ENCODE measurements at regions not wholly inside any gene's neighbourhood (a gene's known extent, or its start where the extent isn't known, plus 50 kb on each side); places are given as distances from the start of the nearest gene placed in this dataset.

DNA sequence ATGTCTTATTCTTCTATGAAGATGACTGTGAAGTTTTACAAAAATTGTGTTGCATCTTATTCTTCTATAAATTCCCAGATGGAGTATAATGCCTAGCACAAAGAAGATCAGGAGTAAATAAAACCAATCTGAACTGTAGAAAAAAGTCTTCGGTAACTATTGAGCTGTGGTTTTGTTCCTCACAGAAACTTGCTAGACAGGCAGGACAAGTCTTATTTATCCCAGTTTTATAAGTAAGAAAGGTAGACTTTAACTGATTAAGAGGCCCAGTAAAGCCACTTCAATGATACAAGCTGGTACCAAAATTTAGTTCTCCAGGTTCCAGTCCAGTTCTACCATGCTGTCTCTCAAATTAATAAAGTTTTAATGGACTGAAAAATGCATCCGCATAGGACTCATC lies 526.7 kb upstream of the SETBP1 start:
- no peaks in the 10 kb centered on the region for H3K27me3 Mint-ChIP-seq
- no peaks in the 10 kb centered on the region for H3K36me3 Mint-ChIP-seq (ENCODE audit: low read depth)
- no peak overlapping the region for H3K4me3 Mint-ChIP-seq
- H3K27ac Mint-ChIP-seq: no peak overlapping the region
- ChIA-PET POLR2A (no interaction called here), CTCF (interaction anchor here (1.5 kb wide), 1 partner anchor 18 kb away, joined by 4 read pairs; no protein-coding TSS in a partner anchor)
- H3K9me3 Mint-ChIP-seq: no peaks in the 10 kb centered on the region
- DNase-seq: no peak
- H3K4me1 Mint-ChIP-seq: no peaks in the 10 kb centered on the region

DNA sequence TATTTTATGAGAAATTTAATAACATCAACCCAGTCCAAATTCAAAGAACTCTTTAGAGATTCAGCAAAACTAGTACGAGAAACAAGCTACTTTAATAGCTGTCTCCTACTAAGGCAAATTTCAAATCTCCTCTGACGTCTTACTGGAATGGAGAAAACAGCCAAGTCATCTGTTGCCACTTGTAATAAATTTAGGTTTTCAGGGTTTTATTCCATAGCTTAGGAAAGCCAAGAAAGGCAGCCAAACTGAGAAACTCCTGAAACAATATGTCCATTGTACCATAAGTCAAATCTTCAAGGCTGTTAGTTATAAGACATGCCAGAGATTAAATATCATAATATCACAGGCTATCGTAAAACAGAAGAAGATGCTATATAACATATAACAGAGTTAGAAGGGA lies 524.6 kb upstream of the SETBP1 start:
- H3K36me3 Mint-ChIP-seq (ENCODE audit: low read depth): no peaks in the 10 kb centered on the region
- POLR2A ChIA-PET: no interaction called here
- H3K4me1 Mint-ChIP-seq: no peaks in the 10 kb centered on the region
- H3K4me3 Mint-ChIP-seq: no peak overlapping the region
- H3K27ac Mint-ChIP-seq: no peak overlapping the region
- no peaks in the 10 kb centered on the region for H3K9me3 Mint-ChIP-seq
- CTCF ChIA-PET: no interaction called here
- no peaks in the 10 kb centered on the region for H3K27me3 Mint-ChIP-seq
- no peak for DNase-seq

DNA sequence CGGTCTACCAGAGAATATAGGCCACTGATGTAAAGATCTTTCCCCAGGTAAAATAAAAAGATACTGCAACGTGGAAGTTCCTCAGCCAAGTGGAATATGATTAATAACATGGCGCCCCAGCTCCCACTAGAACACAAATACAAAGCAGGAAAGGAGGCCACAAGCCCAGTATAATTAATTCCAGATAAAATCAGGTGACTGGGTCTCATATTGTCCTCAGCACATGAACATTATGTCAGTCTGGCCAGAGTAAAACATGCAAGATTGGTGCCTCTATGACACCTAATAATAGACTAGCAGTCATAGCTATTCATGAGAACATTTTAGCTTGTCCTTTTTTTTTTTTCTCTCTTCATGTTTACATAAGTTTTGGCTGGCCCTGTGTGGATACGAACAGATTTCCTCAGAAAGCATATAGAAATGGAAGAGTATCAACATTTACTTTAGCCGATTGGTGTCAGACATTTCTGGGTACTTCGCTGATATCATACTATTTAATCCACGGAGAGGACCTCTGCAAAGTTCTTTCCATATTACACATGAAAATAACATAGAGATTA lies 523.8 kb upstream of the SETBP1 start:
- H3K4me1 Mint-ChIP-seq: no peaks in the 10 kb centered on the region
- CTCF ChIA-PET: no interaction called here
- H3K36me3 Mint-ChIP-seq (ENCODE audit: low read depth): no peaks in the 10 kb centered on the region
- no peak for DNase-seq
- no peak overlapping the region for H3K27ac Mint-ChIP-seq
- H3K9me3 Mint-ChIP-seq: no peaks in the 10 kb centered on the region
- POLR2A ChIA-PET: no interaction called here
- no peak overlapping the region for H3K4me3 Mint-ChIP-seq
- H3K27me3 Mint-ChIP-seq: no peaks in the 10 kb centered on the region

DNA sequence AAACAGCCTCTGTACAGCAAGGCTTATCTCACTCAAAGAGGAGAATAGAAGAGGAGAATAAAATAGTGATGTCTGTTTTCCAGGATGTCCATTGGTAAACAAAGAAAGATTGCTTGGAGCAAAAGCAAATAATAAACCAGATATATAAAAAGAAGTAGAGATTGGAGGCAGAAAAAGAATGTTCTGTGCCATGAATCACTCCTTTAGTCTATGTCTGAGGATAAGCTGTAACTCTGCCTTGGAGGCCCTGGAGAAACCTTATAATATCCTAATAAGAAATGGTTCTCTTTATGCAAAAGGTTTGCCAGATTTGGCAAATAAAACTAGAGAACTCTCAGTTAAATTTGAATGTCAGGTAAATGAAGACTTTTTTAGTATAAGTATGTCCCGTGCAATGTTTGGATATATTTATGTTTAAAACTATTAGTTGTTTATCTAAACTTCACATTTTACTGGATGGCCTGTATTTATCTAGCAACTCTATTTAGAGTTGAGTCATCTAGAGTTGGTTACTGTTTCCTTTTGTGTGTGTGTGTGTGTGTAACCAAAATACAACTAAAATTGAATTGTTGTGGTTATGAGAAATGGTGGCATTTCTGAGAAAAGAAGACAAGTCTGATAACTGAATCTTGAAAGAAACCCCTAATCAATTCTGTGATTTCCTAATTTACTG lies 510.3 kb upstream of the SETBP1 start:
- H3K27ac Mint-ChIP-seq: no peak overlapping the region
- CTCF ChIA-PET: no interaction called here
- H3K9me3 Mint-ChIP-seq: no peaks in the 10 kb centered on the region

DNA sequence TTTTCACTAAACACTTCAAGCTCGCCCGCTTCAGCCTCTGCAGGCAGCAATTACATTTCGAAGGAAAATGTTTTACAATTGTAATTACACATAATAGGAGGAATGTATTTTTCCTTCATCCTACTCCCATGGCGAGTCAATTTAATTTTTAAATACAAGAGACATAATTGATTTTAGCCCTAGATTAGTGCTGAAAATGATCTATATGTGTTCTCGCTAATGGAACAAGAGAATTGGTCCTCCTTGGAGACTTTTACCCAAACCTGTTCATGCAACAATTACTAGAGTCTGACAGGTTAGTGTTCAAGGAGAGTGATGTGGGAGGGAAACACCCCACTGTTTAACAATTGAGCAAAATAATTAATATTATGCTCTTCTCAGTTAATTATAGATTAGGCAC lies 509.4 kb upstream of the SETBP1 start:
- POLR2A ChIA-PET: no interaction called here
- Mint-ChIP-seq H3K4me3 (no peak overlapping the region), H3K27me3 (no peaks in the 10 kb centered on the region), H3K4me1 (no peaks in the 10 kb centered on the region), H3K27ac (no peak overlapping the region), H3K36me3 (ENCODE audit: low read depth) (no peaks in the 10 kb centered on the region), H3K9me3 (no peaks in the 10 kb centered on the region)
- DNase-seq: no peak
- CTCF ChIA-PET: no interaction called here

More for the DNA sequence above, 510.3 kb upstream of the SETBP1 start:
- H3K36me3 Mint-ChIP-seq (ENCODE audit: low read depth): no peaks in the 10 kb centered on the region
- H3K4me3 Mint-ChIP-seq: no peak overlapping the region
- H3K4me1 Mint-ChIP-seq: no peaks in the 10 kb centered on the region
- DNase-seq: no peak
- no peaks in the 10 kb centered on the region for H3K27me3 Mint-ChIP-seq
- POLR2A ChIA-PET: no interaction called here

DNA sequence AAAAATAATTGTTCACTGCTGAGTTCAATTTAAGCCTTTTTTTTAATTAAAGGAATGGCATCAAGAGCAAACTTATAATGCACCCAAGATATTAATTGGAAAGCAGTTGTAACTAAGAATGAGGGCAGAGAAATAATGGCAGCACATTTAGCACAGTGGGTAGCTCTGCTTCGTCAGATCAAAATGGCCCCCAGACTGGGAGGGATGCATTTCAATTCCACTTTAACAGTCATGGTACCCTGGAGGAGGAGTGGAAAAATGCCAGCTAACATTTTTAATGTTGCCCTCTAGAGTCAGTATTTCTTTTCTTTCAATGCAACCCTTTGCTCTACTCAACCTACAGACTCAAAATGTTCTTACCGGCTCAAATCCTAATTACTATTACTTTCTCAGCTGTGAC lies 504.8 kb upstream of the SETBP1 start:
- H3K27me3 Mint-ChIP-seq: no peaks in the 10 kb centered on the region
- no peaks in the 10 kb centered on the region for H3K4me1 Mint-ChIP-seq
- POLR2A ChIA-PET: no interaction called here
- H3K4me3 Mint-ChIP-seq: no peak overlapping the region
- DNase-seq: no peak
- H3K9me3 Mint-ChIP-seq: no peaks in the 10 kb centered on the region
- CTCF ChIA-PET: no interaction called here
- H3K27ac Mint-ChIP-seq: no peak overlapping the region
- no peaks in the 10 kb centered on the region for H3K36me3 Mint-ChIP-seq (ENCODE audit: low read depth)

DNA sequence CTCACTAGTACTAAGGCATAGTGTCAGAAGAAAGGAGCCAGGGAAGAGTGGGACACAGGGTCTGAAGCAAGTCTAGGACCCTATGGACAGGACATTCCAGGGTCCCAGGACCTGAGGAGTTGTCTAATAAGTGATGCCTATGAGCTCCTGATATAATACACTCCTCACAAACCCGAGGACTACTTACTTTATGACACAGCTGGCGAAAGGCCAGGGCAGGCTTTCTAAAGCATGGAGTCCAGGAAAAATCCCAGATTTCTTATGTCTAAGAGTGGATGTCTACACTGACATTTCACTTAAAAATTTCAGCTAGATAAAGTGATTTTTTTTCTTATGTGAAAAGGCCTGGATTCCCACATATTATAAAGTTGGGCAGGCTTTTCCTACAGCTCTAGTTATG lies 502.2 kb upstream of the SETBP1 start:
- Mint-ChIP-seq H3K36me3 (ENCODE audit: low read depth) (no peaks in the 10 kb centered on the region), H3K27me3 (no peaks in the 10 kb centered on the region), H3K4me1 (no peaks in the 10 kb centered on the region), H3K4me3 (no peak overlapping the region), H3K9me3 (no peaks in the 10 kb centered on the region), H3K27ac (no peak overlapping the region)
- no peak for DNase-seq
- ChIA-PET CTCF (no interaction called here), POLR2A (no interaction called here)

DNA sequence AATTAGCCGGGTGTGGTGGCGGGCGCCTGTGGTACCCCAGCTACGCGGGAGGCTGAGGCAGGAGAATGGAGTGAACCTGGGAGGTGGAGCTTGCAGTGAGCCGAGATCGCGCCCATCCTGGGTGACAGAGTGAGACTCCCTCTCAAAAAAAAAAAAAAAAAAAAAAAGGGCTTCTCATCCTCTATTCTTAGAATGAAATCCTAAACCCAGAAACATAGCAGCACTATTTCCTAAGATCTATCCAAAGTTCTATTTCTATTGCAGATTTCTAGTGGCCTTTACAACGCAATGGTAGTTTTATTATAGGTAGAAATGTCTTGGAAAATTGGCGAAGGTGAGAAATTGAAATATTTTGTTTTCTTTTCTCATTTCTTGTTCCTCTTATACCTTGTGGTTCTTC lies 501.0 kb upstream of the SETBP1 start:
- Mint-ChIP-seq H3K36me3 (ENCODE audit: low read depth) (no peaks in the 10 kb centered on the region), H3K4me3 (no peak overlapping the region), H3K27ac (no peak overlapping the region), H3K4me1 (no peaks in the 10 kb centered on the region), H3K27me3 (no peaks in the 10 kb centered on the region), H3K9me3 (no peaks in the 10 kb centered on the region)
- ChIA-PET POLR2A (no interaction called here), CTCF (no interaction called here)
- DNase-seq: no peak

DNA sequence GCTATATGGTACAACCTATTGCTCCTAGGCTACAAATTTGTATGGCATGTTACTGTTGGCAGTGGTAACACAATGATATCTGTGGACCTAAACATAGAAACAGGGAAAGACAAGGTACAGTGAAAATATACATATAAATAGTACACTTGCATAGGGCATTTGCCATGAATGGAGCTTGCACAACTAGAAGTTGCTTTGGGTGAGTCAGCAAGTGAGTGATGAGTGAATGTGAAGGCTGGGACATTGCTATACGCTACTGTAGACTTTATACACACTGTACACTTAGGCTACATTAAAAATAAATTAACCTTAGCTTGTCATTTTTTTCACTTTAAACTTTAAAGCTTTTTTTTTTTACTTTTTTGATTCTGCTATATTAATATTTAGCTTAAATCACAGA lies 500.0 kb upstream of the SETBP1 start:
- H3K27me3 Mint-ChIP-seq: no peaks in the 10 kb centered on the region
- CTCF ChIA-PET: no interaction called here
- H3K27ac Mint-ChIP-seq: no peak overlapping the region
- H3K4me3 Mint-ChIP-seq: no peak overlapping the region
- H3K36me3 Mint-ChIP-seq (ENCODE audit: low read depth): no peaks in the 10 kb centered on the region
- H3K4me1 Mint-ChIP-seq: no peaks in the 10 kb centered on the region
- DNase-seq: no peak
- no peaks in the 10 kb centered on the region for H3K9me3 Mint-ChIP-seq
- POLR2A ChIA-PET: no interaction called here

DNA sequence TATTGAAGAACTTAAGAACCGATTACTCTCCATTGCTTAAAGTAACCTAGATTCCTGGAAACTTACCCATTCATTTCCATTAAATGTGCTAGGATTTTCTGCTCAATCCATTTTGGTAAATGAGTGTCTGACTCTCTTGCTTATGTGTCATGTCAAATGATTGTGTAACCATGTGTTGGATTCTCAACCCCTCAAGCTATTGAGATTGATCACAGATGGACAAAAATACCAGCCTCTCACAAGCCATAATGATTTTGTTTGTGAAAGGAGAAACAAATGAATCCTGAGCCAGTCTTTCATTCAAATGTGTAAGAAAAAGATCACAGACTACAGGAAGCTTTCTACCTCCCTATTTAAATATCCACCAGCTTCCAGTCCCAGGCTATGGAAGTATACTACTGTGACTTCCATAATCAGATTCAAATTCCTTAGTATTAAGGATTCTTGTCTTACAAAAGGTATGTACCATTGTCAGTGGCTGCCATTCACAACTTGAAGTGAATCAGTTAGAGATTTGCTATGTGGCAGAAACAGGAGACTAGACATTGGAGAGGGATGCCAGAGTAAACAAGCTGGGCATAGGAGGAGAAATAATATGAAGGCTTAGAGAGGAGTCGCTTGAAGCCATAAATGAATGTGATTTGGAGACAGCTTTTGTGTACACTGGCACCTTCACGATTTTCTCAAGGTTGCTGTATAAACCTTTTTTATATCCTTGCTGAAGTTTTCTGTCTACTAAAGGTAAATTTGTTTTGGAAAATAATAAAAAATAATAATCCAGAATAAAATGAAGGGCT lies 498.5 kb upstream of the SETBP1 start:
- Mint-ChIP-seq H3K4me1 (no peaks in the 10 kb centered on the region), H3K27ac (no peak overlapping the region), H3K36me3 (ENCODE audit: low read depth) (no peaks in the 10 kb centered on the region), H3K9me3 (no peaks in the 10 kb centered on the region), H3K4me3 (no peak overlapping the region), H3K27me3 (no peaks in the 10 kb centered on the region)
- DNase-seq: no peak
- CTCF ChIA-PET: no interaction called here
- POLR2A ChIA-PET: no interaction called here

DNA sequence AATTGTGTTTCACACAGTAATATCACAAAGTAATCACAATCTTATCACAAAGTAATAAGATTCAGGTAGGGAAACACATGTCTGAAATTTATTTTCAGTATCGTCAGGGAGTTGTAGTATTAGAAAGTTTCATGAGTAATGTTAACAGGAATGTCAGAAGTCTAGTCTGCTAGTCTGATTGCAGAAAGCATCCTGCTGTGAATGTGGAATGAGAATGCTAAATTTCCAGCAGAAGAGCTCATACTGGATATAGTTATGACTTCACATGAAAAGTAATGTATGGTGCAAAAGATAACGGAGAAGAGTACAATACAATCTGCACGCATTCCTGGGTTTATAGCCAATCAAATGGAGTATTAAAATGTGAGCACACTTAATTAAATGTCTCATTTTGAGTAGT lies 494.7 kb upstream of the SETBP1 start:
- no peaks in the 10 kb centered on the region for H3K9me3 Mint-ChIP-seq
- no peaks in the 10 kb centered on the region for H3K4me1 Mint-ChIP-seq
- no peaks in the 10 kb centered on the region for H3K36me3 Mint-ChIP-seq (ENCODE audit: low read depth)
- ChIA-PET POLR2A (no interaction called here), CTCF (no interaction called here)
- H3K27ac Mint-ChIP-seq: no peak overlapping the region
- no peak for DNase-seq
- H3K27me3 Mint-ChIP-seq: no peaks in the 10 kb centered on the region
- H3K4me3 Mint-ChIP-seq: no peak overlapping the region

DNA sequence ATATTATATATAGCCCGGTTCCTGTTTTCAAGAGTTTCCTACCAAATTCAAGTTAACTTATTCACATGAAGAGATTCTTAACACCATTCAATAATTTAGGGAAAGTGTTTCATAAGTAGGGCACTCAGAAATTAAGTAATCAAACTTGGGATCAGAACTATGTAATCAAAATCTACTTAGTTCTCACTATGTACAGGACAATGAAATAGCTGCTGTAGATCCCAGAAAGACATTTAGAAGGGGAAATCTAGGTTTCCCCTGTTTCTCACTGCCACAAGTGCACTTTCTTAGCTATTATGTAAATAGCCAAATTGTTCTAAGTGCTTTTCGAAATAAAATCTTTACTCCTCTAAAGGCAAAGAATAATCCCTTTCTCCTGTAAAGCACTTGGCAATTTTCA lies 493.6 kb upstream of the SETBP1 start:
- no peak overlapping the region for H3K27ac Mint-ChIP-seq
- DNase-seq: no peak
- no peaks in the 10 kb centered on the region for H3K27me3 Mint-ChIP-seq
- H3K4me1 Mint-ChIP-seq: no peaks in the 10 kb centered on the region
- POLR2A ChIA-PET: no interaction called here
- H3K4me3 Mint-ChIP-seq: no peak overlapping the region
- CTCF ChIA-PET: no interaction called here
- H3K9me3 Mint-ChIP-seq: no peaks in the 10 kb centered on the region
- H3K36me3 Mint-ChIP-seq (ENCODE audit: low read depth): no peaks in the 10 kb centered on the region

DNA sequence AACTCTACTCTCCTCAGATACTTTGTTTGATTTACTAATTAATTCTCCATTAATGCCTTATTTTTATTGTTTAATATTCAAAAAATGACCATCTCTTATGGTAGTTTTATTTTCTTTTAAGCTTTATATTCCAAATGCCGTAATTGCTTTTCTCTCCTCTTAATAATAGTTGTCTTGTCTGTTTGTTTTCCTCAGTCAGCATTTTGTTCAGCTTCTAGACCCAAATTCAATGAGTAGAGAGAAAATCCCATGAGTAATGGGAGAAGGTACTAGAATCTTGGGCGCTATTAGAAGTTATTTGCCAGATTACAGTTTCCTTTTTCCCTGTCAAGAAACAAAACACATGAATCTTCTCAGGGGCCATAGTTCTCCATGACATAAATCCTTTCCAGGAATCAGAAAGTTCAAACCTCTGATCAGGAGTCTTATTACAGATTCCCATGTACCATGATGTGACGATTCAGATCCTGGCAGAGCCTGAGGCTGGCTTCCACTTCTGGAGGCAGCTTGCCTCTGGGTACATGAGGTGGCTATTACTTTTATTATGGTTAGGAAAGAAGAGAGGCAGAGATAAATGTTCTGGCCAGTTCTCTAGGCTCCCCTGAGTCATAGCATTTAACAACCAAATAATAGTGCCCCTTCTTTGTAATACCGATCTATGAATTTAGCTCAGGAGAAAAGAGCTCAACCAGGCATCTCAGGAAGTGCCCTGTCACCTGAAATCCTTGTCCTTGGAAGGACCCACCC lies 485.1 kb upstream of the SETBP1 start:
- Mint-ChIP-seq H3K27me3 (no peaks in the 10 kb centered on the region), H3K4me1 (no peaks in the 10 kb centered on the region), H3K9me3 (no peaks in the 10 kb centered on the region), H3K4me3 (no peak overlapping the region), H3K36me3 (ENCODE audit: low read depth) (no peaks in the 10 kb centered on the region), H3K27ac (no peak overlapping the region)
- ChIA-PET CTCF (no interaction called here), POLR2A (no interaction called here)
- no peak for DNase-seq
